ENCODE measurements at regions not wholly inside any gene's neighbourhood (a gene's known extent, or its start where the extent isn't known, plus 50 kb on each side); places are given as distances from the start of the nearest gene placed in this dataset.

DNA sequence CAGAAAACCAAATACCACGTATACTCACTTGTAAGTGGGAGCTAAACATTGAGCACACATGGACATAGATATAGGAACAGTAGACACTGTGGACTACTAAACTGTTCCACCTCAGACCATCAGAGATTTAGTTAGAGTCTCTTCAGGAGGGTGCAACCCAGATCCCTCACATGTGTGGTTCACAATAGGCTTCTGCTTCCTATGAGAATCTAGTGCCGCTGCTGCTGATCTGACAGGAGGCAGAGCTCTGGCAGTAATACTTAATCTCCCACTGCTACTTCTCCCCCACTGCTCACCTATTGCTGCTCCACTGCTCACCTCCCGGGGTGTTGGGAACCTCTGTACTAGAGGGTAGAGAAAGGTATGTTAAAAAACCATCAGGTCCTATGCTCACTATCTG lies 533.3 kb downstream of the NSUN3 start (continued):
- TF ChIP-seq ZNF660 (tag by site-specific recombination; IDR thresholded peaks at IDR 0.05) (no peak), TCF7L2 (IDR thresholded peaks at IDR 0.05; ENCODE audit: borderline replicate concordance, low read depth, low read length) (no peak), ZNF324 (tag by site-specific recombination; IDR thresholded peaks at IDR 0.05) (no peak), ZBTB26 (tag by site-specific recombination; optimal IDR thresholded peaks at IDR 0.05) (no peak), ZNF354C (tag by site-specific recombination; IDR thresholded peaks at IDR 0.05; ENCODE audit: borderline replicate concordance, low read depth) (no peak)

- TF ChIP-seq, protein P1, sequence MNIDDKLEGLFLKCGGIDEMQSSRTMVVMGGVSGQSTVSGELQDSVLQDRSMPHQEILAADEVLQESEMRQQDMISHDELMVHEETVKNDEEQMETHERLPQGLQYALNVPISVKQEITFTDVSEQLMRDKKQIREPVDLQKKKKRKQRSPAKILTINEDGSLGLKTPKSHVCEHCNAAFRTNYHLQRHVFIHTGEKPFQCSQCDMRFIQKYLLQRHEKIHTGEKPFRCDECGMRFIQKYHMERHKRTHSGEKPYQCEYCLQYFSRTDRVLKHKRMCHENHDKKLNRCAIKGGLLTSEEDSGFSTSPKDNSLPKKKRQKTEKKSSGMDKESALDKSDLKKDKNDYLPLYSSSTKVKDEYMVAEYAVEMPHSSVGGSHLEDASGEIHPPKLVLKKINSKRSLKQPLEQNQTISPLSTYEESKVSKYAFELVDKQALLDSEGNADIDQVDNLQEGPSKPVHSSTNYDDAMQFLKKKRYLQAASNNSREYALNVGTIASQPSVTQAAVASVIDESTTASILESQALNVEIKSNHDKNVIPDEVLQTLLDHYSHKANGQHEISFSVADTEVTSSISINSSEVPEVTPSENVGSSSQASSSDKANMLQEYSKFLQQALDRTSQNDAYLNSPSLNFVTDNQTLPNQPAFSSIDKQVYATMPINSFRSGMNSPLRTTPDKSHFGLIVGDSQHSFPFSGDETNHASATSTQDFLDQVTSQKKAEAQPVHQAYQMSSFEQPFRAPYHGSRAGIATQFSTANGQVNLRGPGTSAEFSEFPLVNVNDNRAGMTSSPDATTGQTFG (tag by site-specific recombination; IDR thresholded peaks at IDR 0.05; ENCODE audit: borderline replicate concordance) = no peak
- TF ChIP-seq GLIS1 (tag by site-specific recombination; IDR thresholded peaks at IDR 0.05) = peak; percentile 9; the same call in 1 of the 2 replicates
- CTCF ChIA-PET = interaction anchor here (0.7 kb wide), 1 partner anchor 17 kb away, joined by 4 read pairs; no protein-coding TSS in a partner anchor
These were observed 534.2 kb downstream of the NSUN3 start for GRCh38 chr3:94596887-94597566.

DNA sequence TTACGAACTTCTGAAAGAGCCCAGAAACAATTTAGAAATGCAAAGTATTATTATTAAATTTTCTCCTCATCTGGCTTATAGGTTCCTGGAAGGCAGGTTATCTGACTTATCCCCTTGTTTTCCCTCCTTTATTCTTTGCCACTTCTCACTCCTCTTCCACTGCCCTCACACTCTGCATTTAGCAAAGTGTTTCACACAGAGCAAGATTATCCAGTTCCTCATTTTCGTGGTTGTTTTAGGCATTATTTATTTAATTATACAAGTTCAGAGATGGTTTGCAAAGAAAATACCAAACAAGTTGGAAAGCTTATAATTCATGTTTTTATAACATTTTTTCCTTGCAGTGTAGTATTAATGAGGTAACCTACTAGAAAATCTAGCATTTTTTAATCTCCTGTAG lies 544.9 kb downstream of the NSUN3 start:
- Histone ChIP-seq H3K27ac (ENCODE audit: extremely low read depth, low read depth, low read length) (no peak overlapping the region), H3K36me3 (ENCODE audit: control insufficient read depth in 2 of 2, insufficient read depth in 1 of 2, low read length in 2 of 2) (no peaks in the 10 kb centered on the region), H3K9me3 (ENCODE audit: control insufficient read depth, insufficient read depth, low read depth, low read length) (no peaks in the 10 kb centered on the region), H3K4me1 (ENCODE audit: control insufficient read depth, insufficient read depth, low read length) (no peaks in the 10 kb centered on the region), H3K4me3 (ENCODE audit: low read depth, low read length) (no peak overlapping the region)
- POLR2A ChIA-PET = no interaction called here
- CTCF ChIA-PET = no interaction called here
- no peak for TF ChIP-seq ZNF398 (tag by site-specific recombination; IDR thresholded peaks at IDR 0.05)
- no peak for TF ChIP-seq KLF9 (tag by site-specific recombination; IDR thresholded peaks at IDR 0.05; ENCODE audit: low read depth)
- TF ChIP-seq ZNF692 (tag by site-specific recombination; IDR thresholded peaks at IDR 0.05) = no peak
- no peak for TF ChIP-seq ZNF19 (tag by site-specific recombination; IDR thresholded peaks at IDR 0.05; ENCODE audit: low read depth)
- TF ChIP-seq ZNF10 (tag by site-specific recombination; IDR thresholded peaks at IDR 0.05) = no peak
- TF ChIP-seq ZBTB48 (tag by site-specific recombination; IDR thresholded peaks at IDR 0.05) = no peak
- no peak for TF ChIP-seq GLIS1 (tag by site-specific recombination; IDR thresholded peaks at IDR 0.05)
- TF ChIP-seq, protein P2, sequence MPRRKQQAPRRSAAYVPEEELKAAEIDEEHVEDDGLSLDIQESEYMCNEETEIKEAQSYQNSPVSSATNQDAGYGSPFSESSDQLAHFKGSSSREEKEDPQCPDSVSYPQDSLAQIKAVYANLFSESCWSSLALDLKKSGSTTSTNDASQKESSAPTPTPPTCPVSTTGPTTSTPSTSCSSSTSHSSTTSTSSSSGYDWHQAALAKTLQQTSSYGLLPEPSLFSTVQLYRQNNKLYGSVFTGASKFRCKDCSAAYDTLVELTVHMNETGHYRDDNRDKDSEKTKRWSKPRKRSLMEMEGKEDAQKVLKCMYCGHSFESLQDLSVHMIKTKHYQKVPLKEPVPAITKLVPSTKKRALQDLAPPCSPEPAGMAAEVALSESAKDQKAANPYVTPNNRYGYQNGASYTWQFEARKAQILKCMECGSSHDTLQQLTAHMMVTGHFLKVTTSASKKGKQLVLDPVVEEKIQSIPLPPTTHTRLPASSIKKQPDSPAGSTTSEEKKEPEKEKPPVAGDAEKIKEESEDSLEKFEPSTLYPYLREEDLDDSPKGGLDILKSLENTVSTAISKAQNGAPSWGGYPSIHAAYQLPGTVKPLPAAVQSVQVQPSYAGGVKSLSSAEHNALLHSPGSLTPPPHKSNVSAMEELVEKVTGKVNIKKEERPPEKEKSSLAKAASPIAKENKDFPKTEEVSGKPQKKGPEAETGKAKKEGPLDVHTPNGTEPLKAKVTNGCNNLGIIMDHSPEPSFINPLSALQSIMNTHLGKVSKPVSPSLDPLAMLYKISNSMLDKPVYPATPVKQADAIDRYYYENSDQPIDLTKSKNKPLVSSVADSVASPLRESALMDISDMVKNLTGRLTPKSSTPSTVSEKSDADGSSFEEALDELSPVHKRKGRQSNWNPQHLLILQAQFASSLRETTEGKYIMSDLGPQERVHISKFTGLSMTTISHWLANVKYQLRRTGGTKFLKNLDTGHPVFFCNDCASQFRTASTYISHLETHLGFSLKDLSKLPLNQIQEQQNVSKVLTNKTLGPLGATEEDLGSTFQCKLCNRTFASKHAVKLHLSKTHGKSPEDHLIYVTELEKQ (tag by site-specific recombination; IDR thresholded peaks at IDR 0.05; ENCODE audit: borderline replicate concordance) = no peak

More at GRCh38 chr3:94596887-94597566, 534.2 kb downstream of the NSUN3 start:
- H3K27ac ChIP-seq (ENCODE audit: extremely low read depth, low read depth, low read length) = no peak overlapping the region
- H3K4me1 ChIP-seq (ENCODE audit: control insufficient read depth, insufficient read depth, low read length) = no peaks in the 10 kb centered on the region
- no peaks in the 10 kb centered on the region for H3K36me3 ChIP-seq (ENCODE audit: control insufficient read depth in 2 of 2, insufficient read depth in 1 of 2, low read length in 2 of 2)
- no peak overlapping the region for H3K4me3 ChIP-seq (ENCODE audit: low read depth, low read length)
- POLR2A ChIA-PET = no interaction called here
- H3K9me3 ChIP-seq (ENCODE audit: control insufficient read depth, insufficient read depth, low read depth, low read length) = no peaks in the 10 kb centered on the region

All from HEK293 (cell line).